ENCODE measurements at regions not wholly inside any gene's neighbourhood (a gene's known extent, or its start where the extent isn't known, plus 50 kb on each side); places are given as distances from the start of the nearest gene placed in this dataset.

DNA sequence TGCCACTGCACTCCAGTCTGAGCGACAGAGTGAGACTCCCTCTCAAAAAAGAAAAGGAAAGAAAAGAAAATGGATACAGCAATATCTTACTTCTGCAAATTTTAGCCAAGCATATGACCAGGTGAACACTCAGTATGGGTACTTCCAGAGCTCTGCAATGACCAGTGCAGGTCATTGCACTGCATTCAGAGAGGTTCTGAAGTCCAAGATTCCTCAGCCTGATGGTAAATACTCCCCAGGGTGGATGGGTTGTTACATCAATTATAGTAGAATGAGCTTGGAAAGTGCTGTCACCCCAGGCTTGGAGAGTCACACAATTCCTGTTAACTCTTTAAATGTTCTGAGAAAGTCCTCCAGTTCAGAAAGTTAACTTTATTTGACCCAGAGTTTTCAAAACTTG, 103.7 kb downstream of the RPLP1 start:
- TF ChIP-seq, protein P1, sequence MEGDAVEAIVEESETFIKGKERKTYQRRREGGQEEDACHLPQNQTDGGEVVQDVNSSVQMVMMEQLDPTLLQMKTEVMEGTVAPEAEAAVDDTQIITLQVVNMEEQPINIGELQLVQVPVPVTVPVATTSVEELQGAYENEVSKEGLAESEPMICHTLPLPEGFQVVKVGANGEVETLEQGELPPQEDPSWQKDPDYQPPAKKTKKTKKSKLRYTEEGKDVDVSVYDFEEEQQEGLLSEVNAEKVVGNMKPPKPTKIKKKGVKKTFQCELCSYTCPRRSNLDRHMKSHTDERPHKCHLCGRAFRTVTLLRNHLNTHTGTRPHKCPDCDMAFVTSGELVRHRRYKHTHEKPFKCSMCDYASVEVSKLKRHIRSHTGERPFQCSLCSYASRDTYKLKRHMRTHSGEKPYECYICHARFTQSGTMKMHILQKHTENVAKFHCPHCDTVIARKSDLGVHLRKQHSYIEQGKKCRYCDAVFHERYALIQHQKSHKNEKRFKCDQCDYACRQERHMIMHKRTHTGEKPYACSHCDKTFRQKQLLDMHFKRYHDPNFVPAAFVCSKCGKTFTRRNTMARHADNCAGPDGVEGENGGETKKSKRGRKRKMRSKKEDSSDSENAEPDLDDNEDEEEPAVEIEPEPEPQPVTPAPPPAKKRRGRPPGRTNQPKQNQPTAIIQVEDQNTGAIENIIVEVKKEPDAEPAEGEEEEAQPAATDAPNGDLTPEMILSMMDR (IDR thresholded peaks at IDR 0.05) = no peak
- TF ChIP-seq POLR2A (IDR thresholded peaks at IDR 0.05) (no peak), EP300 (IDR thresholded peaks at IDR 0.05) (no peak)
